Loucy (cell line): ENCODE measurements at regions not wholly inside any gene's neighbourhood (a gene's known extent, or its start where the extent isn't known, plus 50 kb on each side); places are given as distances from the start of the nearest gene placed in this dataset.

Experiments used
- CTCF ChIP-seq: fragments of 200-600 bp; sonication (generic); conservative IDR thresholded peaks from 2 replicates; pipeline ENCODE4 v1.5.1; 2014; ENCODE audit warnings: mild to moderate bottlenecking, antibody characterized with exemption, low read length
- EZH2phosphoT487 ChIP-seq: fragments of 200-600 bp; IDR thresholded peaks from 2 replicates; pipeline ENCODE4 v1.6.1; 2018; ENCODE audit warnings: antibody characterized with exemption, mild to moderate bottlenecking, moderate library complexity, borderline replicate concordance

- TF ChIP-seq CTCF (no peak), EZH2phosphoT487 (no peak)
Observed at GRCh38 chr16:72500545-72500944, 328.6 kb upstream of the PMFBP1 start.
